NCI-H1436 (cell line): ENCODE measurements at regions not wholly inside any gene's neighbourhood (a gene's known extent, or its start where the extent isn't known, plus 50 kb on each side); places are given as distances from the start of the nearest gene placed in this dataset.

ENCODE experiments used
- DNase-seq: peaks from one replicate; lab custom pipeline; 2025; lab: John Stamatoyannopoulos, UW

GRCh38 chr12:18207266-18207665, 54.1 kb upstream of the PIK3C2G start:
- no peak for DNase-seq

- DNase-seq = no peak
These were observed 55.1 kb upstream of the PIK3C2G start for GRCh38 chr12:18206198-18206597.

DNA sequence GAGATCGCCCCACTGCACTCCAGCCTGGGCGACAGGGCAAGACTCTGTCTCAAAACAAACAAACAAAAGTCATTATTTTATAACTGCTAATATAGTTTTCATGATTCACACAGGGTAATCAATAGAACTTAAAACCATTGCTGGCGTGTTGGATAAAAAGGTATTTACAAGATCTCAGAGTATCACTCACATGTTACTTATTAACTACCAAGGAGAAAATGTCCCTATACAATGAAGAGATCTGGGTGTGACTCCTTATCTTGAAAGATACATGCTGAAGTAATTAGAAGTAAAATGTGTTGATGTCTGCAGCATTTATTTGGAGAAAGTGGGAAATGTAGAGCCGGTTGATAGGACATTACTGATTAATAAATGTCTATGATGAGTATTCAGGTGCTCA, 57.3 kb upstream of the PIK3C2G start:
- DNase-seq = no peak

- DNase-seq = no peak
These were observed 69.2 kb upstream of the PIK3C2G start for GRCh38 chr12:18192119-18192518.

- DNase-seq = no peak
These were observed 78.2 kb upstream of the PIK3C2G start for GRCh38 chr12:18183141-18183540.

DNA sequence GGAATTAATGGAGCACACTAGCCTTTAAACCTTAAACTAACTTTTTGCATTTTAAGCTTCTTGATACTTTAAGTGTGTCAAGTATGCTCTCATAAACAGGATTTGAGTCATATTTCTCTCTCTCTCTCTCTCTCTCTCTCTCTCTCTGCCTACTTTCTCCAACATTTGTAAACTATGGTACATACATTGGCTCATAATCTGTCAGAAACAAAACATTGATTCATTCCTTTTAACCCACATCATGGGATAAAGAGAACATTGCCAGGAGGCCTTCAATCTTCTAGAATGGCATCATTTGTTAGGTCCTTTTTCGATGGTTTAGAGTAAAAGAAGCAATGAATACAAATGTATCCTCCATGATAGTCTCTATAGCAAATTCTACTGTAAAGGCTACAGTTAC, 81.6 kb upstream of the RERGL start:
- no peak for DNase-seq

DNA sequence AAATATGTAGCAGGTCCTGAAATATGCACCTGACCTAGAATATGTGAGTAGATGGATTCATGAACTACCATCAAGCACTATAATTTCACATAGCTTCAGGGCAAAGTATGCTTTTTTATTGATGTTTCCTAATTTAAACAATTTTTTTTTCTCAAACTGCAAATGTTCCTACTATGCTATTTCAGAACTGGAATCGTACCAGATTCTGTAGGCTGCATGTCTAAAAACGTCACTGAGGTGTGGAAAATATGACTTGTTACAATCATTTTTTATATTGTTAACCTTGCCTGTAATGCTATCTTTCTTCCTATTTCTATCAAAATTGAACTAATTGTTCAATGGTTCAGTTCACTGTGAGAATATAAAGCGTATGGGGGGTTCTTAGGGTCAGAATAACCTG, 78.0 kb upstream of the RERGL start:
- no peak for DNase-seq

DNA sequence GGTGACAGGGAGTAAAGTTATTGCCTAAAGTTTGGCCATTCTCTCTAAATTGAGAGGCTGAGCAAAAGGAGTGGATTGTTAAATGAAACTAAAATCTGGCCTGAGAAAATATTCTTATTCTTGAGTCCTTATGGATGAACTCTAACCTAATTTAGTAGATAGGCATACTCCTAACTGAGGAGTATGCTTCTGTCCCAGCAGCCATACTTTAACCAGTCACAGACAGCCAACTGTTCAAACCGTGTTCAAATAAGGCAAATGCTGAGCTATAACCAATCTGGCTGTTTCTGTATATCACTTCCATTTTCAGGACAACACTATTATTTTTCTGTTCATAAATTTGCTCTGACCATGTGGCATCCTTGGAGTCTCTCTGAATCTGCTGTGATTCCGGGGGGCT, 75.9 kb upstream of the RERGL start:
- no peak for DNase-seq

- DNase-seq = peak; percentile 65
These were observed 75.5 kb upstream of the RERGL start for GRCh38 chr12:18165422-18165871.

DNA sequence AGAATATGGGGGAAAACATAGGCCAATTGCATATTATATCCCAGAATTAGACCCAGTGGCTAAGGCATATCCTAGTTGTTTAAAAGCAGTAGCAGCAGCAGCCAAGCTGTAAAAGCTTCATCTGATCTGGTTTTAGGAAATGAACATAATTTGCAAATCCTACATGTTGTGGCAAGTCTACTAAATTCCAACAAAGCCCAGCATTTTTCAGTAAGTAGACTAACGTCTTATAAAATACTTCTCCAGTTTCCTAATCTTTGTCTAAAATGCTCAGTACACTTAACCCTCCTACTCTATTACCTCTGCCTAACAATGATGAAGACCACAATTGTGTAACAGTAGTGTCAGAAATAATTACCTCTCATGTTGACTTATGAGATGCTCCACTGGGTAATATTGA, 70.9 kb upstream of the RERGL start:
- DNase-seq = no peak

DNA sequence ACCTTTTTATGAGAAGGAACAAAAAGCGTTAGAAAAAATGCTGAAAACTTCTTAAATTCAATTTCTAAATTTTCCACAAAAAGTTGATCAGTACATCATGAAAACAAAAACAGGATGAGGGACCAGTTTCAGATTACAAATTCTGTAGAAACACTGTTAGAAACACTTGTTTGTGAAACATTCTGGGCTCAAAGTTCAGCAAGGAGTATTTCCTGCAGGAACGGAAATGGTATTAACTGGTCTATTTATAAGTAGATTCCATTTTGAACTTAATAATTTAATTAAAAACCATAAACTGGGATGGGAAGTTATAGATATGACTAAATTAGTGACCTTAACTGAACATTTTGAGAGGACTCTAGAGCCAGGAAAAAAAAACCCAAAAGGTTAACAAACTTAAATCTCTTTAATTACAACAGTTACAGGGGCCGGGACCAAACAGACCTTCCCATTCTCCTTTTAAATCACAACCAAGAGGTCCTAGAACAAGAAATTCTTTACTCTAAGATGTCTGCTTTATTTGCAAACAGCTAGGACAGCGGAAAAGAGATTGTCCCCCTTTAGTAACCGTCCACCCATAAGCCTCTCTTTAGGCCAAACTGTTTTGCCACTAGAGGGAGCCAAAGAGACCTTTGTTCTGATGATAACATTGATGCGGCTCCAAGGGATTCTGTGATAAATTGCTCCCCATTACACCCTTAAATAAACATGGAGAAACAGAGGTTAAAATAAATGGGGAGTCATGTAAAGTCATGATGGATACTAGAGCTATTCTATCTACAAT, 69.0 kb upstream of the RERGL start:
- DNase-seq = peak; percentile 11

DNA sequence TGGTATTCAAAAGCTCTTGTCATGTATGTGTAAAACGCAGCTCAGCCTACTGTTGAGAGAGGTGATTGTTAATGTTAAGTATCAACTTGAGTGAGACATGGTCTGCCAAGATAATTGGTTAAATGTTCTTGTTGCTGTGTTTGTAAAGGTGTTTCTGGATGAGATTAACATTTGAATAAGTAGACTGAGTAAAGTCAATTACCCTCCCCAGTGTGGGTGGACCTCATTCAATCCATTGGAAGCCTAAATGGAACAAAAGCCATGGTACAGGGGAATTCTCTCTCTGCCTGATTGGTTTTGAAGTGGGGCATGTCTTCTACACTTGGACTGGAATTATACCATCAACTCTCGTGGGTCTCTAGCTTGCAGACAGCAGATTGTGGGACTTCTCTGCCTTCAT, 63.8 kb upstream of the RERGL start:
- DNase-seq = peak; percentile 74

DNA sequence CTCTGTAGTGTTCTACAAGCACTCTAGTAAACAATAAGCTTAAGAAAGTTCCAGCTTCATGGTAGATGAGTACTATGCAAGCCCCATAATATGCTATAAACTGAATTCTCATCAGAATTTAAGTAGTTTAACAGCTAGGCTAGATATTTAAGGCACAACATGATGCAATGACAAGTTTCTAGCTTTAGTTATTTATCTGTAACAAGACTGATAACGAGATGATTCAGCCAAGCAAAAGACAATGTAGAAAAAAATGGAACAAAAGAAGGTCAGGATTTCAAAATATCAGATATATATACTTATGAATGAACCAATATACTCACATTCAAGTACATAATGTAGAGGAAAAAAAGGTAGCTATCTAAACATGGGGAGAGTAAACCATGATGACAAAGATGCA, 61.0 kb upstream of the RERGL start:
- no peak for DNase-seq

DNA sequence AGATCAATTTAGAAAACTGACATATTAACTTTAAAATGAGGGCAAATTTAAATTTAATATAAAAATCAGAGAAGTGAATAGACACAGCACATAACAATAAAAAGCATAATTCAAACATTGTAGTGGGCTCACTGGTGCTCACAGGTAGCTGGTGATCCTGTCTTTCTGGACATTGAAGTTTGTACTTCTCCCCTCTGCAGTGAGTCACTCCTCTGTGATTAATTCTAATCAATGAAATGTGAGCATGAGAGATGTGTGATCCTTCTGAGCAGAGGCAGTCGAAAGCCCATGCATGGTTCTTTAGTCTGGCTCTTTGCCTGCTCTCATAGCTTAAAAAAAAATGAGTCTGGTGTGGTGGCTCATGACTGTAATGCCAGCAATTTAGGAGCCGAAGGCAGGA, 59.0 kb upstream of the RERGL start:
- DNase-seq = no peak

DNA sequence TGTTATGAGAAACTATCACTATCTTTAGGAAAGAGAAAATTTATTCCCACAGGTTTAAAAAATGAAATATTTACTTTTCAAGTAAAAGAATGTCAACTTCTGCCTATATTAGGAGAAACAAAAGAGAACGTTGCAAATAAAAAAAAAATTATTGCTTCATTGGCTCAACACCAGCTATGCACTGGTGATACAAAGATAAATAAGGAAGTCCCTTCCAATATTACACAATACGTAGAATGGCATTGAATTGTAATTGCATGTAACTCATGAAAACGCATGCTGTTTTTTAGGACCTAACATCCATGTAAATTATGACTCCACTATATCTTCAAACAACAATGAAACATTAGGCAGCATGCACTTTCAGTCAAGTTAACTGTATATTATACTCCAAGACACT, 56.4 kb upstream of the RERGL start:
- DNase-seq = no peak

GRCh38 chr12:18145924-18146323, 55.9 kb upstream of the RERGL start:
- DNase-seq = no peak

DNA sequence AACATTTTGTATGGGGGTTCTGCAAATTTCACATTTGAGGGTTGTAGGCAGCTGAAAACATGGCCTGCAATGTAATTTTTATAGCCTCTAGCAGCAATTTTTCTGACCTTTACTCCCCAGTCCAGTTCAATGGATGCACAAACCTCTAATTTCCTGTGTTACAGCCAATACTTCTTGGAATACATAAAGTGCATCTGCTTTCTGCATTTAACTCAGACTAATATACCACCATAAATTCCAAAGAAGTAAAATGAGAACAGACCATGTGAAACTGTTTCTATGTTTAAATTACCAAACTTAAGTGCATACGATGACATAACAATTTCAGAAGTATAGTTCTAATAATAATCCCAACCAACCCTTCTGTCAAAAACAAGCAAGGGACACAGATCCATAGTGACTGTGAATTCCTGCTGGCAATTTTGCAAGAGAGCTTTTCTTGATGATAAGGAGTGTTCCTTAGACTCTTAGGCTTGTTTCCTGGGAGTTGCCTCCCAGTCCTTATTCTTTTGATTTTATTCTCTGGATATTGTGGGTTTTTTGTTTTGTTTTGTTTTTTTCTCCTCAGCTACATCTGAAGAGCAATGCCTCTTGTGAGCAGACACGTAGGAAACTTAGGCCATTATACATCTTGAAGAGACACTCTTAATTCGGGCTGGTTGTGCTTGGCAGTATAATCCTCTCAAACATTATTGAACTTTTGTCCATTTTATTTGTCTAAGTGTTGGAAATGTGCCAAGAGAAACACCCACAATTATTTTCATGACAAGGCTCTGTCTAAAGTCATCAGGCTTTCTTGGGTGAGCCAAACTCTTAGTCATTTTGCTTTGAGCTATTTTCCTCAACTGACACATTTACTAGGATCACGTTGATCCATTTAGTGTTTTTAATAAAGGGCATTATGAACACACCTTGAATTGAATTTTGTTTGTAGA, 51.3 kb upstream of the RERGL start:
- no peak for DNase-seq

DNA sequence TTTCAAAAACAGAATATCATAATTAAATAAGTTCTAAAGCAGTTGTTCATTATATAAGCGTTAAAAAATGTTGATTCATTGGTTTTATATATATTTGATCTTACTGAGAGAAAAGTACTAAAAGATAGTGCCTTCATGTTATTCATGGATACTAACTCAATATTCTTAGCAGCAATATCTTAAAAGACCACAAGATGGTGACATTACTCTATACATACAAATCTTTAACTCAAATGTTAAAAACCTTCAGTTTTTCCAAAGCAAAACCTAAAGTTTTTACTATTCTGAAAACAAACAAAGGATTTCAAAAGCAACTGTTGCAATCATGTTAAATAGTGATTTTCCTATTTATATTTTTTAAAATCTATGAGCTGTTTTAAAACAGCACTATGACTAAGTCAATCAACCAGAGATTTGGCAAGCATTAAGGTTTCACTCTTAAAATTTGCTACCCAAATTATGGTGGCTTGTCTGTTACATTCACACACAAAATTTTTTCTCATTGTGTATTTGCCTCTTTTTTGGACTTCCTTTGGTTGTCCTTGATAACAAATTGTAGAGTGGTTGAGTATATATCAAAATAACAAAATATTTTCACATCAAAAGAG, 50.1 kb upstream of the RERGL start:
- DNase-seq = peak; percentile 20
